ENCODE measurements at regions not wholly inside any gene's neighbourhood (a gene's known extent, or its start where the extent isn't known, plus 50 kb on each side); places are given as distances from the start of the nearest gene placed in this dataset.

- no TSS peak for BruUV-seq (replicated peaks)
- FAIRE-seq (no peak), ATAC-seq (no peak), DNase-seq (ENCODE audit: low spot score) (no peak)
- no peak overlapping the region for H3K27ac ChIP-seq (ENCODE audit: extremely low read length, insufficient read depth, low read length)
- no peak overlapping the region for H3K4me2 ChIP-seq (ENCODE audit: low read depth, low read length)
- H3K79me2 ChIP-seq (ENCODE audit: insufficient read depth, low read length), result no peaks in the 10 kb centered on the region
- no peaks in the 10 kb centered on the region for H3K27me3 ChIP-seq (ENCODE audit: control insufficient read depth in 1 of 2, insufficient read depth in 2 of 2, low read length in 2 of 2)
- in situ Hi-C loops (cut with HindIII; ENCODE audit: extremely low pct_ligation_motif_present, low pct_unique_long_range_greater_than_20kb) (no loop called here), intact Hi-C loops (cut with micrococcal nuclease; ENCODE audit: unreplicated experiment) (loop anchor here (10.0 kb wide), 1 partner anchor 522 kb away; no protein-coding TSS in a partner anchor)
- no peaks in the 10 kb centered on the region for H3K9me3 ChIP-seq (ENCODE audit: low read length)
- no peak overlapping the region for H3K9ac ChIP-seq (ENCODE audit: insufficient read depth, low read depth, low read length)
- H3K36me3 ChIP-seq (replicated peaks in 1 of 2; ENCODE audit: control insufficient read depth in 1 of 2, insufficient read depth in 2 of 2, low read length in 2 of 2), result no peaks in the 10 kb centered on the region
- POLR2A ChIA-PET, result no interaction called here
- H4K20me1 ChIP-seq (ENCODE audit: insufficient read depth, low read length), result no peaks in the 10 kb centered on the region
- WGBS (ENCODE audit: low lambda C conversion rate), result 38% methylated on average over 5 of the region's 5 CpGs
- no peaks in the 10 kb centered on the region for H3K4me1 ChIP-seq (ENCODE audit: insufficient read depth, low read length)
- H2AFZ ChIP-seq (ENCODE audit: low read length), result no peak overlapping the region
- CTCF ChIA-PET (ENCODE audit: low intra/inter-chr PET ratio, low total read pairs), result no interaction called here
- no peak overlapping the region for H3K4me3 ChIP-seq (replicated peaks in 1 of 3; ENCODE audit: insufficient read depth in 1 of 3, low read depth in 2 of 3, low read length in 3 of 3)
- TF ChIP-seq SRSF9 (IDR thresholded peaks at IDR 0.05; ENCODE audit: borderline replicate concordance, insufficient read depth, low read depth, low read length, poor library complexity, severe bottlenecking) (no peak), ZNF230 (CRISPR knock-in tag; IDR thresholded peaks at IDR 0.05) (no peak), PTBP1 (IDR thresholded peaks at IDR 0.05; ENCODE audit: low read depth, low read length, poor library complexity, severe bottlenecking) (no peak), ZNF468 (CRISPR knock-in tag; IDR thresholded peaks at IDR 0.05) (no peak), MBNL3 (CRISPR knock-in tag; conservative IDR thresholded peaks at IDR 0.05) (no peak), ZNF572 (CRISPR knock-in tag; IDR thresholded peaks at IDR 0.05) (no peak), KLF11 (CRISPR knock-in tag; IDR thresholded peaks at IDR 0.05) (no peak), NAIF1 (CRISPR knock-in tag; IDR thresholded peaks at IDR 0.05; ENCODE audit: borderline replicate concordance) (no peak), FOXA1 (IDR thresholded peaks at IDR 0.05) (no peak), FOXA1 (CRISPR knock-in tag; IDR thresholded peaks at IDR 0.05) (no peak), POLR2AphosphoS5 (IDR thresholded peaks at IDR 0.05; ENCODE audit: low read depth, low read length) (no peak), ATF7 (IDR thresholded peaks at IDR 0.05) (no peak), ATF7 (CRISPR knock-in tag; IDR thresholded peaks at IDR 0.05) (no peak), ZIK1 (CRISPR knock-in tag; IDR thresholded peaks at IDR 0.05; ENCODE audit: borderline replicate concordance, low read depth) (no peak), ZNF569 (CRISPR knock-in tag; IDR thresholded peaks at IDR 0.05; ENCODE audit: borderline replicate concordance) (no peak)
- TF ChIP-seq, protein P1, sequence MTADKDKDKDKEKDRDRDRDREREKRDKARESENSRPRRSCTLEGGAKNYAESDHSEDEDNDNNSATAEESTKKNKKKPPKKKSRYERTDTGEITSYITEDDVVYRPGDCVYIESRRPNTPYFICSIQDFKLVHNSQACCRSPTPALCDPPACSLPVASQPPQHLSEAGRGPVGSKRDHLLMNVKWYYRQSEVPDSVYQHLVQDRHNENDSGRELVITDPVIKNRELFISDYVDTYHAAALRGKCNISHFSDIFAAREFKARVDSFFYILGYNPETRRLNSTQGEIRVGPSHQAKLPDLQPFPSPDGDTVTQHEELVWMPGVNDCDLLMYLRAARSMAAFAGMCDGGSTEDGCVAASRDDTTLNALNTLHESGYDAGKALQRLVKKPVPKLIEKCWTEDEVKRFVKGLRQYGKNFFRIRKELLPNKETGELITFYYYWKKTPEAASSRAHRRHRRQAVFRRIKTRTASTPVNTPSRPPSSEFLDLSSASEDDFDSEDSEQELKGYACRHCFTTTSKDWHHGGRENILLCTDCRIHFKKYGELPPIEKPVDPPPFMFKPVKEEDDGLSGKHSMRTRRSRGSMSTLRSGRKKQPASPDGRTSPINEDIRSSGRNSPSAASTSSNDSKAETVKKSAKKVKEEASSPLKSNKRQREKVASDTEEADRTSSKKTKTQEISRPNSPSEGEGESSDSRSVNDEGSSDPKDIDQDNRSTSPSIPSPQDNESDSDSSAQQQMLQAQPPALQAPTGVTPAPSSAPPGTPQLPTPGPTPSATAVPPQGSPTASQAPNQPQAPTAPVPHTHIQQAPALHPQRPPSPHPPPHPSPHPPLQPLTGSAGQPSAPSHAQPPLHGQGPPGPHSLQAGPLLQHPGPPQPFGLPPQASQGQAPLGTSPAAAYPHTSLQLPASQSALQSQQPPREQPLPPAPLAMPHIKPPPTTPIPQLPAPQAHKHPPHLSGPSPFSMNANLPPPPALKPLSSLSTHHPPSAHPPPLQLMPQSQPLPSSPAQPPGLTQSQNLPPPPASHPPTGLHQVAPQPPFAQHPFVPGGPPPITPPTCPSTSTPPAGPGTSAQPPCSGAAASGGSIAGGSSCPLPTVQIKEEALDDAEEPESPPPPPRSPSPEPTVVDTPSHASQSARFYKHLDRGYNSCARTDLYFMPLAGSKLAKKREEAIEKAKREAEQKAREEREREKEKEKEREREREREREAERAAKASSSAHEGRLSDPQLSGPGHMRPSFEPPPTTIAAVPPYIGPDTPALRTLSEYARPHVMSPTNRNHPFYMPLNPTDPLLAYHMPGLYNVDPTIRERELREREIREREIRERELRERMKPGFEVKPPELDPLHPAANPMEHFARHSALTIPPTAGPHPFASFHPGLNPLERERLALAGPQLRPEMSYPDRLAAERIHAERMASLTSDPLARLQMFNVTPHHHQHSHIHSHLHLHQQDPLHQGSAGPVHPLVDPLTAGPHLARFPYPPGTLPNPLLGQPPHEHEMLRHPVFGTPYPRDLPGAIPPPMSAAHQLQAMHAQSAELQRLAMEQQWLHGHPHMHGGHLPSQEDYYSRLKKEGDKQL (CRISPR knock-in tag; IDR thresholded peaks at IDR 0.05; ENCODE audit: low read depth), result no peak
- TF ChIP-seq, protein P2, sequence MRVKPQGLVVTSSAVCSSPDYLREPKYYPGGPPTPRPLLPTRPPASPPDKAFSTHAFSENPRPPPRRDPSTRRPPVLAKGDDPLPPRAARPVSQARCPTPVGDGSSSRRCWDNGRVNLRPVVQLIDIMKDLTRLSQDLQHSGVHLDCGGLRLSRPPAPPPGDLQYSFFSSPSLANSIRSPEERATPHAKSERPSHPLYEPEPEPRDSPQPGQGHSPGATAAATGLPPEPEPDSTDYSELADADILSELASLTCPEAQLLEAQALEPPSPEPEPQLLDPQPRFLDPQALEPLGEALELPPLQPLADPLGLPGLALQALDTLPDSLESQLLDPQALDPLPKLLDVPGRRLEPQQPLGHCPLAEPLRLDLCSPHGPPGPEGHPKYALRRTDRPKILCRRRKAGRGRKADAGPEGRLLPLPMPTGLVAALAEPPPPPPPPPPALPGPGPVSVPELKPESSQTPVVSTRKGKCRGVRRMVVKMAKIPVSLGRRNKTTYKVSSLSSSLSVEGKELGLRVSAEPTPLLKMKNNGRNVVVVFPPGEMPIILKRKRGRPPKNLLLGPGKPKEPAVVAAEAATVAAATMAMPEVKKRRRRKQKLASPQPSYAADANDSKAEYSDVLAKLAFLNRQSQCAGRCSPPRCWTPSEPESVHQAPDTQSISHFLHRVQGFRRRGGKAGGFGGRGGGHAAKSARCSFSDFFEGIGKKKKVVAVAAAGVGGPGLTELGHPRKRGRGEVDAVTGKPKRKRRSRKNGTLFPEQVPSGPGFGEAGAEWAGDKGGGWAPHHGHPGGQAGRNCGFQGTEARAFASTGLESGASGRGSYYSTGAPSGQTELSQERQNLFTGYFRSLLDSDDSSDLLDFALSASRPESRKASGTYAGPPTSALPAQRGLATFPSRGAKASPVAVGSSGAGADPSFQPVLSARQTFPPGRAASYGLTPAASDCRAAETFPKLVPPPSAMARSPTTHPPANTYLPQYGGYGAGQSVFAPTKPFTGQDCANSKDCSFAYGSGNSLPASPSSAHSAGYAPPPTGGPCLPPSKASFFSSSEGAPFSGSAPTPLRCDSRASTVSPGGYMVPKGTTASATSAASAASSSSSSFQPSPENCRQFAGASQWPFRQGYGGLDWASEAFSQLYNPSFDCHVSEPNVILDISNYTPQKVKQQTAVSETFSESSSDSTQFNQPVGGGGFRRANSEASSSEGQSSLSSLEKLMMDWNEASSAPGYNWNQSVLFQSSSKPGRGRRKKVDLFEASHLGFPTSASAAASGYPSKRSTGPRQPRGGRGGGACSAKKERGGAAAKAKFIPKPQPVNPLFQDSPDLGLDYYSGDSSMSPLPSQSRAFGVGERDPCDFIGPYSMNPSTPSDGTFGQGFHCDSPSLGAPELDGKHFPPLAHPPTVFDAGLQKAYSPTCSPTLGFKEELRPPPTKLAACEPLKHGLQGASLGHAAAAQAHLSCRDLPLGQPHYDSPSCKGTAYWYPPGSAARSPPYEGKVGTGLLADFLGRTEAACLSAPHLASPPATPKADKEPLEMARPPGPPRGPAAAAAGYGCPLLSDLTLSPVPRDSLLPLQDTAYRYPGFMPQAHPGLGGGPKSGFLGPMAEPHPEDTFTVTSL (CRISPR knock-in tag; IDR thresholded peaks at IDR 0.05; ENCODE audit: borderline replicate concordance), result no peak
These were observed 312.8 kb upstream of the JAG1 start for GRCh38 chr20:10986586-10986985.
